ENCODE measurements at regions not wholly inside any gene's neighbourhood (a gene's known extent, or its start where the extent isn't known, plus 50 kb on each side); places are given as distances from the start of the nearest gene placed in this dataset.

DNA sequence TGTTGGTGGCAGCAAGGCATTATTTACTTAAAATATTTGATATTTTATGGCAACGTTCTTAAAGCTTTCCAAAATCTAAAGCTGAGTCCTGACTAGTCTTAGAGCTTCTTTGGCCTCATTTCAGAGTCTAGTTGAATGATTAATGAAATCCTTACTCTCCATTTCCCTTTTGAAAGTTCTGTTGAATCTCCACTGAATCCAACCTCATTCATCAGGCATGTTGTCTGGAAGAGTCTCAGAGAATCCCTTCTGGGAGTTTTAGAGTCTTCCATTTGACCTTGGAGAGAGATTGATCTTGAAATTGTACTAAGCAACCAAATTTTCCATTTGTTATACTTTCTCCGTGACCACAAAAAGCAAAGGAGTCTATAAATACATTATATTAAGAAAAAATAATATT, 198.5 kb upstream of the TMEM196 start:
- Histone ChIP-seq H3K4me1 (ENCODE audit: control insufficient read depth, insufficient read depth, low read length) (no peaks in the 10 kb centered on the region), H3K36me3 (ENCODE audit: control insufficient read depth in 2 of 2, insufficient read depth in 1 of 2, low read length in 2 of 2) (no peaks in the 10 kb centered on the region), H3K27ac (ENCODE audit: extremely low read depth, low read depth, low read length) (no peak overlapping the region), H3K4me3 (ENCODE audit: low read depth, low read length) (no peak overlapping the region), H3K9me3 (ENCODE audit: control insufficient read depth, insufficient read depth, low read depth, low read length) (no peaks in the 10 kb centered on the region)
- CTCF ChIA-PET: interaction anchor here (0.6 to 1.1 kb wide), 3 partner anchors 11 to 199 kb away, joined by 3 to 4 read pairs (median 3); no protein-coding TSS in a partner anchor
- no peak for TF ChIP-seq ZNF416 (tag by site-specific recombination; IDR thresholded peaks at IDR 0.05)
- TF ChIP-seq MEIS1 (CRISPR knock-in tag; IDR thresholded peaks at IDR 0.05; ENCODE audit: borderline replicate concordance): no peak
- TF ChIP-seq ZNF596 (tag by site-specific recombination; IDR thresholded peaks at IDR 0.05): no peak
- TF ChIP-seq BCL11A (tag by site-specific recombination; IDR thresholded peaks at IDR 0.05; ENCODE audit: low read depth): no peak
- no peak for TF ChIP-seq ZNF394 (tag by site-specific recombination; IDR thresholded peaks at IDR 0.05; ENCODE audit: borderline replicate concordance)
- TF ChIP-seq PATZ1 (tag by site-specific recombination; IDR thresholded peaks at IDR 0.05): no peak
- no peak for TF ChIP-seq ZNF302 (tag by site-specific recombination; IDR thresholded peaks at IDR 0.05; ENCODE audit: low read depth)
- POLR2A ChIA-PET: no interaction called here

DNA sequence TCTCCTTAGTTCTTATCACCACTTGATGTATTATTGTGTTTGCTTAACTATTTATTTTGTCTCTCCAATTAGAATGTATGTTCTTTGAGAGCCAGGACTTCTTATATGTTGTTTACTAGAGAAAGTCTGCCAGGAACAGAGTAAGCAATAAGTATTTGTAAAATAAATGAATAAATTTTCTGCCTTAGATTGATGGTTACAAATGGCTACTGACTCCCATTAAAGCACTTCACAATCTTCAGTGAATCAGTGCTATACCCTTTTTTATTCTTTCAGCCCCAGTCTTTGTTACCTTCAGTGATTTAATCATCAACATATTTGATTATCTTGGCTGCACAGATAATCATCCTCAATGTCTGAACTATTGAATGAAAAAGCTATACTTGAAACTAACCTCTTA, 197.1 kb upstream of the TMEM196 start:
- H3K27ac ChIP-seq (ENCODE audit: extremely low read depth, low read depth, low read length): no peak overlapping the region
- TF ChIP-seq ZNF510 (tag by site-specific recombination; IDR thresholded peaks at IDR 0.05; ENCODE audit: insufficient replicate concordance) (no peak), ZNF2 (tag by site-specific recombination; IDR thresholded peaks at IDR 0.05) (no peak), ZNF341 (tag by site-specific recombination; IDR thresholded peaks at IDR 0.05; ENCODE audit: low read depth) (no peak), GFI1B (tag by site-specific recombination; IDR thresholded peaks at IDR 0.05) (no peak), SETDB1 (IDR thresholded peaks at IDR 0.05; ENCODE audit: insufficient read length, low read length) (no peak), ZNF830 (tag by site-specific recombination; IDR thresholded peaks at IDR 0.05; ENCODE audit: low read depth) (no peak), SCRT1 (tag by site-specific recombination; IDR thresholded peaks at IDR 0.05; ENCODE audit: borderline replicate concordance) (no peak), TCF7L2 (IDR thresholded peaks at IDR 0.05; ENCODE audit: borderline replicate concordance, low read depth, low read length) (no peak), ZNF404 (tag by site-specific recombination; IDR thresholded peaks at IDR 0.05) (no peak), SCRT2 (tag by site-specific recombination; IDR thresholded peaks at IDR 0.05) (no peak), ZNF280C (tag by site-specific recombination; IDR thresholded peaks at IDR 0.05) (no peak), HOXD13 (CRISPR knock-in tag; IDR thresholded peaks at IDR 0.05; ENCODE audit: borderline replicate concordance) (no peak), ZNF114 (tag by site-specific recombination; IDR thresholded peaks at IDR 0.05) (no peak), ZNF292 (tag by site-specific recombination; IDR thresholded peaks at IDR 0.05; ENCODE audit: borderline replicate concordance, low read depth) (no peak)
- TF ChIP-seq, protein P1, sequence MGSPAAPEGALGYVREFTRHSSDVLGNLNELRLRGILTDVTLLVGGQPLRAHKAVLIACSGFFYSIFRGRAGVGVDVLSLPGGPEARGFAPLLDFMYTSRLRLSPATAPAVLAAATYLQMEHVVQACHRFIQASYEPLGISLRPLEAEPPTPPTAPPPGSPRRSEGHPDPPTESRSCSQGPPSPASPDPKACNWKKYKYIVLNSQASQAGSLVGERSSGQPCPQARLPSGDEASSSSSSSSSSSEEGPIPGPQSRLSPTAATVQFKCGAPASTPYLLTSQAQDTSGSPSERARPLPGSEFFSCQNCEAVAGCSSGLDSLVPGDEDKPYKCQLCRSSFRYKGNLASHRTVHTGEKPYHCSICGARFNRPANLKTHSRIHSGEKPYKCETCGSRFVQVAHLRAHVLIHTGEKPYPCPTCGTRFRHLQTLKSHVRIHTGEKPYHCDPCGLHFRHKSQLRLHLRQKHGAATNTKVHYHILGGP (tag by site-specific recombination; IDR thresholded peaks at IDR 0.05): no peak
- TF ChIP-seq, protein P2, sequence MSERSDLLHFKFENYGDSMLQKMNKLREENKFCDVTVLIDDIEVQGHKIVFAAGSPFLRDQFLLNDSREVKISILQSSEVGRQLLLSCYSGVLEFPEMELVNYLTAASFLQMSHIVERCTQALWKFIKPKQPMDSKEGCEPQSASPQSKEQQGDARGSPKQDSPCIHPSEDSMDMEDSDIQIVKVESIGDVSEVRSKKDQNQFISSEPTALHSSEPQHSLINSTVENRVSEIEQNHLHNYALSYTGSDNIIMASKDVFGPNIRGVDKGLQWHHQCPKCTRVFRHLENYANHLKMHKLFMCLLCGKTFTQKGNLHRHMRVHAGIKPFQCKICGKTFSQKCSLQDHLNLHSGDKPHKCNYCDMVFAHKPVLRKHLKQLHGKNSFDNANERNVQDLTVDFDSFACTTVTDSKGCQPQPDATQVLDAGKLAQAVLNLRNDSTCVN (tag by site-specific recombination; optimal IDR thresholded peaks at IDR 0.05): no peak
- TF ChIP-seq, protein P3, sequence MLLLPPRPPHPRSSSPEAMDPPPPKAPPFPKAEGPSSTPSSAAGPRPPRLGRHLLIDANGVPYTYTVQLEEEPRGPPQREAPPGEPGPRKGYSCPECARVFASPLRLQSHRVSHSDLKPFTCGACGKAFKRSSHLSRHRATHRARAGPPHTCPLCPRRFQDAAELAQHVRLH (tag by site-specific recombination; IDR thresholded peaks at IDR 0.05): no peak
- no peaks in the 10 kb centered on the region for H3K4me1 ChIP-seq (ENCODE audit: control insufficient read depth, insufficient read depth, low read length)
- ChIA-PET CTCF (no interaction called here), POLR2A (no interaction called here)
- no peaks in the 10 kb centered on the region for H3K9me3 ChIP-seq (ENCODE audit: control insufficient read depth, insufficient read depth, low read depth, low read length)
- H3K36me3 ChIP-seq (ENCODE audit: control insufficient read depth in 2 of 2, insufficient read depth in 1 of 2, low read length in 2 of 2): no peaks in the 10 kb centered on the region
- no peak overlapping the region for H3K4me3 ChIP-seq (ENCODE audit: low read depth, low read length)

Measured in HEK293 (cell line).